Endothelial cell of umbilical vein (primary cell): ENCODE measurements at regions not wholly inside any gene's neighbourhood (a gene's known extent, or its start where the extent isn't known, plus 50 kb on each side); places are given as distances from the start of the nearest gene placed in this dataset.

Experiments
- EZH2 ChIP-seq: IDR thresholded peaks from 2 replicates; pipeline ENCODE4 v1.6.1; 2012; ENCODE audit warnings: borderline replicate concordance, low read depth, mild to moderate bottlenecking, moderate library complexity, low read length, inconsistent platforms; ENCODE audit not compliant: severe bottlenecking
- POLR2A ChIP-seq: IDR thresholded peaks from 2 replicates; pipeline ENCODE4 v1.6.1; 2012; ENCODE audit warnings: low read depth, mild to moderate bottlenecking, control low read depth, low read length
- TF ChIP-seq, protein P1 (sequence below), 2 donors: IDR thresholded peaks; 1 replicate in 1 of 2; 2 replicates in 1 of 2; pipeline ENCODE4 v1.5.1; 2011; ENCODE audit warnings: low read length in 2 of 2, mild to moderate bottlenecking in 2 of 2, moderate library complexity in 2 of 2, control low read depth in 1 of 2, inconsistent platforms in 1 of 2, low read depth in 1 of 2; ENCODE audit not compliant: insufficient read depth in 1 of 2; ENCODE audit errors: extremely low read depth in 1 of 2

DNA sequence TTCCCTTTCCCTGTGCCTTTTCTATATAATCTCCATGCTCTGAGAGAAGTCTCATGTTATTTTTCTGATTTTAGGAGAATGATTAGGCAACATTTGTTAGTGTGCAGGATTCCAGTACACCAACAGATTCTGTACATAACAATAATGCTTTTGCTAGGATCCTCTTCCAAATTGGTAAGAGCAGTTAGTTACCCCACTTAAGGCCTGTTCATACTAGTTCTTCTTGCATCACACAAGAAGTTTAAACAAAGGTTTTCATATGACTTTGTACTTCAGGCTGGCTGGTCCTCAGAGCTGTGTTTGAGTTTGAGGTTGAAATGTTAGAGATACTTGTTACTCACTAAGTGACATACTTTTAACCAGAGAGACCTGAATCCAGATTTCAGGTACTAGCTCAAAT, 686.9 kb upstream of the NRXN1 start:
- TF ChIP-seq, protein P1, sequence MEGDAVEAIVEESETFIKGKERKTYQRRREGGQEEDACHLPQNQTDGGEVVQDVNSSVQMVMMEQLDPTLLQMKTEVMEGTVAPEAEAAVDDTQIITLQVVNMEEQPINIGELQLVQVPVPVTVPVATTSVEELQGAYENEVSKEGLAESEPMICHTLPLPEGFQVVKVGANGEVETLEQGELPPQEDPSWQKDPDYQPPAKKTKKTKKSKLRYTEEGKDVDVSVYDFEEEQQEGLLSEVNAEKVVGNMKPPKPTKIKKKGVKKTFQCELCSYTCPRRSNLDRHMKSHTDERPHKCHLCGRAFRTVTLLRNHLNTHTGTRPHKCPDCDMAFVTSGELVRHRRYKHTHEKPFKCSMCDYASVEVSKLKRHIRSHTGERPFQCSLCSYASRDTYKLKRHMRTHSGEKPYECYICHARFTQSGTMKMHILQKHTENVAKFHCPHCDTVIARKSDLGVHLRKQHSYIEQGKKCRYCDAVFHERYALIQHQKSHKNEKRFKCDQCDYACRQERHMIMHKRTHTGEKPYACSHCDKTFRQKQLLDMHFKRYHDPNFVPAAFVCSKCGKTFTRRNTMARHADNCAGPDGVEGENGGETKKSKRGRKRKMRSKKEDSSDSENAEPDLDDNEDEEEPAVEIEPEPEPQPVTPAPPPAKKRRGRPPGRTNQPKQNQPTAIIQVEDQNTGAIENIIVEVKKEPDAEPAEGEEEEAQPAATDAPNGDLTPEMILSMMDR (IDR thresholded peaks at IDR 0.05; ENCODE audit: extremely low read depth in 1 of 2, insufficient read depth in 1 of 2, low read depth in 1 of 2, low read length in 2 of 2) = no peak
- TF ChIP-seq POLR2A (no peak), EZH2 (no peak)
